PC-9 (cell line): ENCODE measurements at regions not wholly inside any gene's neighbourhood (a gene's known extent, or its start where the extent isn't known, plus 50 kb on each side); places are given as distances from the start of the nearest gene placed in this dataset.

Experiments used
- EZH2 ChIP-seq: fragments of 200-600 bp; sonication (generic); IDR thresholded peaks from 2 replicates; pipeline ENCODE4 v1.8.0; 2017; ENCODE audit warnings: antibody characterized with exemption, low read depth
- TF ChIP-seq, protein P1 (sequence below): fragments of 200-600 bp; sonication (generic); conservative IDR thresholded peaks from 2 replicates; pipeline ENCODE4 v1.6.1; 2017; ENCODE audit warnings: mixed run types, antibody characterized with exemption, mild to moderate bottlenecking, moderate library complexity

DNA sequence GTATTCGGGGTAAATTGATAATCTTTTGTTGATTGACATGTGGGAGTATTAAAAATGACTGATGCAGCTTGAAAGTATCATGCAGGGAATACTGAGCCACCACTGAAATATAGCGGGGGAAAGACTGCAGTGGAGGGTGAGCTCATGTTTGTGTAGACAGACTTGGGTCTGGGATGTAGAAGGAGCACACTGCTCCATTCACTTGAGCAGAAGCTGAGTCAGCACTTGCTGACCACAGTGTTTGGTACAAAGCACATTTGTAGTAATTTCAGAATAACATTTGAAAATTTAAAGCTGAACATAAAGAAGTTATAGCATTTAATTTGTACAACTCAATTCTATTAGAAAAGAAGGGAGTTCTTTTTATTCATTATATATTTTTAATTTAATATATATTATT is 304.3 kb upstream of the PRICKLE1 start:
- TF ChIP-seq, protein P1, sequence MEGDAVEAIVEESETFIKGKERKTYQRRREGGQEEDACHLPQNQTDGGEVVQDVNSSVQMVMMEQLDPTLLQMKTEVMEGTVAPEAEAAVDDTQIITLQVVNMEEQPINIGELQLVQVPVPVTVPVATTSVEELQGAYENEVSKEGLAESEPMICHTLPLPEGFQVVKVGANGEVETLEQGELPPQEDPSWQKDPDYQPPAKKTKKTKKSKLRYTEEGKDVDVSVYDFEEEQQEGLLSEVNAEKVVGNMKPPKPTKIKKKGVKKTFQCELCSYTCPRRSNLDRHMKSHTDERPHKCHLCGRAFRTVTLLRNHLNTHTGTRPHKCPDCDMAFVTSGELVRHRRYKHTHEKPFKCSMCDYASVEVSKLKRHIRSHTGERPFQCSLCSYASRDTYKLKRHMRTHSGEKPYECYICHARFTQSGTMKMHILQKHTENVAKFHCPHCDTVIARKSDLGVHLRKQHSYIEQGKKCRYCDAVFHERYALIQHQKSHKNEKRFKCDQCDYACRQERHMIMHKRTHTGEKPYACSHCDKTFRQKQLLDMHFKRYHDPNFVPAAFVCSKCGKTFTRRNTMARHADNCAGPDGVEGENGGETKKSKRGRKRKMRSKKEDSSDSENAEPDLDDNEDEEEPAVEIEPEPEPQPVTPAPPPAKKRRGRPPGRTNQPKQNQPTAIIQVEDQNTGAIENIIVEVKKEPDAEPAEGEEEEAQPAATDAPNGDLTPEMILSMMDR = no peak
- TF ChIP-seq EZH2 = no peak
